ENCODE measurements at regions not wholly inside any gene's neighbourhood (a gene's known extent, or its start where the extent isn't known, plus 50 kb on each side); places are given as distances from the start of the nearest gene placed in this dataset.

- TF ChIP-seq MAX (IDR thresholded peaks at IDR 0.05) (no peak), YY1 (IDR thresholded peaks at IDR 0.05; ENCODE audit: low read depth) (no peak), NFIC (IDR thresholded peaks at IDR 0.05) (no peak), USF1 (IDR thresholded peaks at IDR 0.05) (no peak), ZBTB7A (IDR thresholded peaks at IDR 0.05; ENCODE audit: low read depth) (no peak), TAF1 (IDR thresholded peaks at IDR 0.05; ENCODE audit: low read depth) (no peak), REST (IDR thresholded peaks at IDR 0.05; ENCODE audit: low read depth) (no peak), EP300 (IDR thresholded peaks at IDR 0.05; ENCODE audit: borderline replicate concordance) (no peak), EGR1 (IDR thresholded peaks at IDR 0.05) (no peak), TEAD4 (IDR thresholded peaks at IDR 0.05) (no peak), FOXM1 (IDR thresholded peaks at IDR 0.05; ENCODE audit: borderline replicate concordance, low read depth) (no peak), CREB1 (IDR thresholded peaks at IDR 0.05; ENCODE audit: low read depth) (no peak), CEBPB (IDR thresholded peaks at IDR 0.05) (no peak), RAD21 (IDR thresholded peaks at IDR 0.05; ENCODE audit: low read depth) (no peak)
Measured at GRCh38 chr9:26220367-26220766, 542.1 kb upstream of the TUSC1 start.

All from Ishikawa (cell line).